Endothelial cell of umbilical vein (primary cell): ENCODE measurements at regions not wholly inside any gene's neighbourhood (a gene's known extent, or its start where the extent isn't known, plus 50 kb on each side); places are given as distances from the start of the nearest gene placed in this dataset.

Experiments
- BruUV-seq: library from RNA; stranded (reverse); fragments of 400-500 nt; replicated peaks from 2 replicates; lab custom pipeline; 2021; lab: Mats Ljungman, UMichigan
- CTCF ChIA-PET: fragments of 300-600, 350-600 bp; sonication (Branson Sonifier 250); formaldehyde crosslinking; loops from one replicate; lab custom pipeline; 2021; ENCODE audit warnings: antibody characterized with exemption, inconsistent platforms; lab: Charles Lee
- POLR2A ChIA-PET: fragments of 300-600, 350-600 bp; sonication (Branson Sonifier 250); formaldehyde crosslinking; loops from one replicate; lab custom pipeline; 2021; ENCODE audit warnings: antibody characterized with exemption, inconsistent platforms; lab: Charles Lee
- DNase-seq: peaks from one replicate; pipeline ENCODE4 v3.0.0-alpha.2; 2011; ENCODE audit warnings: low read depth, low spot score
- FAIRE-seq: peaks from 2 replicates; lab custom pipeline; 2011; peaks lifted over from hg19 to GRCh38; lab: Jason Lieb, UNC
- H2AFZ ChIP-seq: 2 replicates; pipeline ENCODE4 v1.6.0; 2012; ENCODE audit warnings: low read depth, low read length, control low read depth, inconsistent platforms
- H3K27ac ChIP-seq: 2 replicates; pipeline ENCODE4 v1.5.1; 2011; ENCODE audit warnings: low read depth, mild to moderate bottlenecking, control low read depth, low read length, moderate library complexity; ENCODE audit not compliant: insufficient read depth
- H3K27me3 ChIP-seq, 2 experiments: 2 replicates each; pipeline versions ENCODE4 v1.6.0 to v1.6.1; 2011; ENCODE audit warnings: low read length in 2 of 2, mixed read lengths in 1 of 2; ENCODE audit not compliant: control insufficient read depth in 2 of 2, insufficient read depth in 2 of 2
- H3K36me3 ChIP-seq, 2 experiments: 2 replicates in 1 of 2; 3 replicates in 1 of 2; pipeline ENCODE4 v1.5.1; 2011; ENCODE audit warnings: low read length in 2 of 2, mild to moderate bottlenecking in 1 of 2, moderate library complexity in 1 of 2; ENCODE audit not compliant: control insufficient read depth in 2 of 2, insufficient read depth in 2 of 2; ENCODE audit errors: extremely low read depth in 1 of 2
- H3K4me1 ChIP-seq: 3 replicates; pipeline ENCODE4 v1.5.1; 2011; ENCODE audit warnings: mild to moderate bottlenecking, low read length; ENCODE audit not compliant: control insufficient read depth, insufficient read depth; ENCODE audit errors: extremely low read depth
- H3K4me2 ChIP-seq: 2 replicates; pipeline ENCODE4 v1.6.1; 2011; ENCODE audit warnings: low read length, control low read depth, mixed read lengths; ENCODE audit not compliant: insufficient read depth
- H3K4me3 ChIP-seq, 3 experiments: fragments of 200-600 bp in 1 of 3; sonication (generic), shearing (Covaris generic) in 1 of 3; replicated peaks in 1 of 3; 2 replicates each; pipeline ENCODE4 v1.5.1; 2011 to 2016; ENCODE audit warnings: control low read depth in 3 of 3, low read length in 3 of 3, mild to moderate bottlenecking in 2 of 3, inconsistent platforms in 1 of 3, low read depth in 1 of 3, moderate library complexity in 1 of 3; ENCODE audit not compliant: insufficient read depth in 1 of 3
- H3K79me2 ChIP-seq: 2 replicates; pipeline ENCODE4 v1.6.0; 2012; ENCODE audit warnings: low read length, inconsistent platforms; ENCODE audit not compliant: control insufficient read depth, insufficient read depth
- H3K9ac ChIP-seq: replicated peaks from 2 replicates; pipeline ENCODE3; 2011; ENCODE audit warnings: low read length, control low read depth; ENCODE audit not compliant: insufficient read depth; ENCODE audit errors: extremely low read depth
- H3K9me1 ChIP-seq: replicated peaks from 3 replicates; pipeline ENCODE4 v1.6.0; 2011; ENCODE audit warnings: mild to moderate bottlenecking, low read length; ENCODE audit not compliant: control insufficient read depth, insufficient read depth; ENCODE audit errors: extremely low read depth
- H3K9me3 ChIP-seq: replicated peaks from 2 replicates; pipeline ENCODE4 v1.5.1; 2012; ENCODE audit warnings: low read length, inconsistent platforms; ENCODE audit not compliant: control insufficient read depth, insufficient read depth
- H4K20me1 ChIP-seq: replicated peaks from 2 replicates; pipeline ENCODE3; 2011; ENCODE audit warnings: mild to moderate bottlenecking, low read length; ENCODE audit not compliant: control insufficient read depth, insufficient read depth; ENCODE audit errors: extremely low read depth
- EZH2 ChIP-seq: IDR thresholded peaks from 2 replicates; pipeline ENCODE4 v1.6.1; 2012; ENCODE audit warnings: borderline replicate concordance, low read depth, mild to moderate bottlenecking, moderate library complexity, low read length, inconsistent platforms; ENCODE audit not compliant: severe bottlenecking
- FOS ChIP-seq: IDR thresholded peaks from 2 replicates; pipeline ENCODE4 v1.6.1; 2011; ENCODE audit warnings: mild to moderate bottlenecking, low read length, moderate library complexity, borderline replicate concordance; ENCODE audit not compliant: insufficient read depth
- GATA2 ChIP-seq: IDR thresholded peaks from 2 replicates; pipeline ENCODE4 v1.7.0; 2011; ENCODE audit warnings: low read depth, mild to moderate bottlenecking, moderate library complexity, mixed read lengths, low read length; ENCODE audit not compliant: insufficient read length, insufficient read depth
- JUN ChIP-seq: IDR thresholded peaks from 2 replicates; pipeline ENCODE4 v1.6.1; 2011; ENCODE audit warnings: borderline replicate concordance, low read depth; ENCODE audit not compliant: insufficient read length, insufficient read depth
- MYC ChIP-seq: IDR thresholded peaks from one replicate; pipeline ENCODE4 v1.6.1; 2011; ENCODE audit warnings: mild to moderate bottlenecking, low read depth, low read length
- POLR2A ChIP-seq: IDR thresholded peaks from 2 replicates; pipeline ENCODE4 v1.6.1; 2012; ENCODE audit warnings: low read depth, mild to moderate bottlenecking, control low read depth, low read length
- POLR2AphosphoS5 ChIP-seq: IDR thresholded peaks from 2 replicates; pipeline ENCODE4 v1.6.1; 2012; ENCODE audit warnings: low read depth, mild to moderate bottlenecking, control low read depth, low read length, moderate library complexity; ENCODE audit not compliant: insufficient read depth
- dilution Hi-C: fragments of 300-500 bp; cut with MboI; formaldehyde crosslinking; loops from one replicate; pipeline ENCODE4 v1.15.0; 2019; ENCODE audit warnings: low sequenced_read_pairs; ENCODE audit not compliant: extremely low pct_ligation_motif_present
- intact Hi-C: fragments of 100-400 bp; cut with micrococcal nuclease; formaldehyde crosslinking; loops from one replicate; pipeline ENCODE4 v1.10.0; 2022
- TF ChIP-seq, protein P1 (sequence below): IDR thresholded peaks from 2 replicates; pipeline ENCODE4 v1.6.1; 2011; ENCODE audit not compliant: insufficient read depth, insufficient read length
- TF ChIP-seq, protein P2 (sequence below), 2 donors: IDR thresholded peaks; 1 replicate in 1 of 2; 2 replicates in 1 of 2; pipeline ENCODE4 v1.5.1; 2011; ENCODE audit warnings: low read length in 2 of 2, mild to moderate bottlenecking in 2 of 2, moderate library complexity in 2 of 2, control low read depth in 1 of 2, inconsistent platforms in 1 of 2, low read depth in 1 of 2; ENCODE audit not compliant: insufficient read depth in 1 of 2; ENCODE audit errors: extremely low read depth in 1 of 2

DNA sequence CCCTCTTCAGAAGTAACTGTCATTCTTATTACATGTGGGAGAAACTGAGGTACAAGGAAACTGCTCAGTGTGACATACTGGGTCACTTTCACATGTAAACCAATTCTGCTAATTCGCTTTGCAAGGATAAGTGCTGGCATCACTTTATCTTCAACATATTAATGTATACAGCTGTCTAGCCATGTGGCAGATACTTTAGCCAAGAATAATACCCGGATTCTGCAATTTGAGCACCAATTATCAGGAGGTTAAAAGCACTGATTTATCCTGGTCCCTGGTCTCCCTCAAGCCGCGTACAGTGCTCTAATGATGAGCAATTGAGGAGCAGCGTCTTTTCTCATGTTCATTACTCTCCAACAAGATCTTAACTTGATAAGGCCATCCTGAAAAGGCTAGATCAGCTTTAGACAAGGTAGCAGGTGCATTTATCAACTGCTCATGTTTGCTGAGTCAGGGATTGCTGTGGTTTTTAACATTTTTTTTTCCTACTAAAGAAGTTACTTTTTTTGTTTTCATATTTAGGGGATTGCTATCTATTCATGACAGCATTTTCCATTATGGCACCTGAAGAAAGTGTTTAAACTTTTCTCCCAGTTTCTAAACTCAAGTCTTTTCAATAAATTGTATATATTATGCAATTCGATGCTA is 1066.3 kb upstream of the MAP3K7 start:
- Histone ChIP-seq H3K27me3 (no peaks in the 10 kb centered on the region), H3K27ac (no peak overlapping the region), H2AFZ (no peak overlapping the region), H3K4me3 (no peak overlapping the region), H3K9me1 (no peaks in the 10 kb centered on the region), H3K36me3 (no peaks in the 10 kb centered on the region), H3K9me3 (no peaks in the 10 kb centered on the region), H3K4me2 (no peak overlapping the region), H3K9ac (no peak overlapping the region), H3K79me2 (no peaks in the 10 kb centered on the region), H4K20me1 (no peaks in the 10 kb centered on the region), H3K4me1 (no peaks in the 10 kb centered on the region)
- dilution Hi-C loops (no loop called here), intact Hi-C loops (no loop called here)
- DNase-seq (no peak), FAIRE-seq (no peak)
- POLR2A ChIA-PET = no interaction called here
- CTCF ChIA-PET = no interaction called here
- TF ChIP-seq POLR2A = no peak
- TF ChIP-seq MYC = no peak
- no peak for TF ChIP-seq POLR2AphosphoS5
- no peak for TF ChIP-seq JUN
- TF ChIP-seq, protein P1, sequence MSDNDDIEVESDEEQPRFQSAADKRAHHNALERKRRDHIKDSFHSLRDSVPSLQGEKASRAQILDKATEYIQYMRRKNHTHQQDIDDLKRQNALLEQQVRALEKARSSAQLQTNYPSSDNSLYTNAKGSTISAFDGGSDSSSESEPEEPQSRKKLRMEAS = no peak
- TF ChIP-seq GATA2 = no peak
- TF ChIP-seq, protein P2, sequence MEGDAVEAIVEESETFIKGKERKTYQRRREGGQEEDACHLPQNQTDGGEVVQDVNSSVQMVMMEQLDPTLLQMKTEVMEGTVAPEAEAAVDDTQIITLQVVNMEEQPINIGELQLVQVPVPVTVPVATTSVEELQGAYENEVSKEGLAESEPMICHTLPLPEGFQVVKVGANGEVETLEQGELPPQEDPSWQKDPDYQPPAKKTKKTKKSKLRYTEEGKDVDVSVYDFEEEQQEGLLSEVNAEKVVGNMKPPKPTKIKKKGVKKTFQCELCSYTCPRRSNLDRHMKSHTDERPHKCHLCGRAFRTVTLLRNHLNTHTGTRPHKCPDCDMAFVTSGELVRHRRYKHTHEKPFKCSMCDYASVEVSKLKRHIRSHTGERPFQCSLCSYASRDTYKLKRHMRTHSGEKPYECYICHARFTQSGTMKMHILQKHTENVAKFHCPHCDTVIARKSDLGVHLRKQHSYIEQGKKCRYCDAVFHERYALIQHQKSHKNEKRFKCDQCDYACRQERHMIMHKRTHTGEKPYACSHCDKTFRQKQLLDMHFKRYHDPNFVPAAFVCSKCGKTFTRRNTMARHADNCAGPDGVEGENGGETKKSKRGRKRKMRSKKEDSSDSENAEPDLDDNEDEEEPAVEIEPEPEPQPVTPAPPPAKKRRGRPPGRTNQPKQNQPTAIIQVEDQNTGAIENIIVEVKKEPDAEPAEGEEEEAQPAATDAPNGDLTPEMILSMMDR (IDR thresholded peaks at IDR 0.05; ENCODE audit: extremely low read depth in 1 of 2, insufficient read depth in 1 of 2, low read depth in 1 of 2, low read length in 2 of 2) = no peak
- no peak for TF ChIP-seq EZH2
- TF ChIP-seq FOS = no peak
- no TSS peak for BruUV-seq
